Panc1 (cell line): ENCODE measurements at regions not wholly inside any gene's neighbourhood (a gene's known extent, or its start where the extent isn't known, plus 50 kb on each side); places are given as distances from the start of the nearest gene placed in this dataset.

Experiments
- ATAC-seq: fragments of 200-7000 bp; cut with Tn5 transposase; 2 replicates; pipeline ENCODE4 v1.9.1; 2020; ENCODE audit warnings: mild to moderate bottlenecking, moderate library complexity
- BruUV-seq: library from RNA; stranded (reverse); fragments of 400-500 nt; replicated peaks from 2 replicates; lab custom pipeline; 2021; lab: Mats Ljungman, UMichigan
- CTCF ChIA-PET: fragments of 300-600 bp; sonication (Branson Sonifier 250); formaldehyde crosslinking; loops from one replicate; lab custom pipeline; 2022; ENCODE audit warnings: antibody characterized with exemption; lab: Charles Lee
- POLR2A ChIA-PET: fragments of 300-600 bp; sonication (Branson Sonifier 250); formaldehyde crosslinking; loops from one replicate; lab custom pipeline; 2022; ENCODE audit warnings: antibody characterized with exemption; lab: Charles Lee
- DNase-seq: peaks from one replicate; pipeline ENCODE4 v3.0.0-alpha.2; 2010; ENCODE audit warnings: low read depth, low spot score
- H3K27ac ChIP-seq: 2 replicates; pipeline ENCODE4 v1.5.1; 2011; ENCODE audit warnings: mild to moderate bottlenecking, low read length, inconsistent platforms
- H3K27me3 ChIP-seq: fragments of 200-500 bp; sonication (Bioruptor generic); 2 replicates; pipeline ENCODE4 v1.6.0; 2014; ENCODE audit warnings: low read length, inconsistent platforms; ENCODE audit not compliant: control insufficient read depth, insufficient read depth
- H3K36me3 ChIP-seq: fragments of 200-500 bp; sonication (Bioruptor generic); 2 replicates; pipeline ENCODE4 v1.5.1; 2014; ENCODE audit warnings: inconsistent platforms, mild to moderate bottlenecking, low read length, moderate library complexity; ENCODE audit not compliant: control insufficient read depth, insufficient read depth
- H3K4me1 ChIP-seq: 2 replicates; pipeline ENCODE4 v1.5.1; 2011; ENCODE audit warnings: inconsistent platforms, mild to moderate bottlenecking, low read length, moderate library complexity; ENCODE audit not compliant: control insufficient read depth, insufficient read depth
- H3K4me3 ChIP-seq, 2 experiments: 2 replicates each; pipeline ENCODE4 v1.5.1; 2011 to 2012; ENCODE audit warnings: low read depth in 2 of 2, low read length in 2 of 2, mild to moderate bottlenecking in 2 of 2, inconsistent platforms in 1 of 2, moderate library complexity in 1 of 2
- H3K9me3 ChIP-seq: fragments of 200-500 bp; sonication (Bioruptor generic); 2 replicates; pipeline ENCODE4 v1.5.1; 2014; ENCODE audit warnings: low read depth, mild to moderate bottlenecking, inconsistent platforms, low read length, moderate library complexity; ENCODE audit not compliant: control insufficient read depth, insufficient read depth
- POLR2AphosphoS5 ChIP-seq: IDR thresholded peaks from 2 replicates; pipeline ENCODE4 v1.6.1; 2012; ENCODE audit warnings: mild to moderate bottlenecking, low read depth, low read length, moderate library complexity
- REST ChIP-seq, 2 experiments: IDR thresholded peaks; 2 replicates each; pipeline ENCODE4 v1.6.1; 2011 to 2012; ENCODE audit warnings: low read depth in 2 of 2, control low read depth in 1 of 2, low read length in 1 of 2, mild to moderate bottlenecking in 1 of 2, moderate library complexity in 1 of 2; ENCODE audit not compliant: insufficient read depth in 1 of 2
- SIN3A ChIP-seq: IDR thresholded peaks from 2 replicates; pipeline ENCODE4 v1.6.1; 2012; ENCODE audit warnings: low read depth, mild to moderate bottlenecking, low read length, moderate library complexity, borderline replicate concordance; ENCODE audit not compliant: insufficient read depth
- TCF7L2 ChIP-seq: IDR thresholded peaks from 2 replicates; pipeline ENCODE4 v1.6.1; 2011; ENCODE audit warnings: mild to moderate bottlenecking, low read depth, low read length, inconsistent platforms
- in situ Hi-C: cut with HindIII; loops from 2 replicates; pipeline ENCODE4 v1.10.0; 2016; ENCODE audit warnings: low sequenced_read_pairs, low pct_unique_long_range_greater_than_20kb
- intact Hi-C: fragments of 100-400 bp; cut with micrococcal nuclease; formaldehyde crosslinking; loops from one replicate; pipeline ENCODE4 v1.10.0; 2022; ENCODE audit not compliant: unreplicated experiment
- TF ChIP-seq, protein P1 (sequence below): fragments of 450-650 bp; IDR thresholded peaks from 2 replicates; pipeline ENCODE4 v1.5.1; 2017; ENCODE audit warnings: mild to moderate bottlenecking

- no peaks in the 10 kb centered on the region for H3K9me3 ChIP-seq
- ATAC-seq: no peak
- intact Hi-C loops: no loop called here
- H3K36me3 ChIP-seq: no peaks in the 10 kb centered on the region
- no peak overlapping the region for H3K27ac ChIP-seq
- DNase-seq: no peak
- in situ Hi-C loops: no loop called here
- ChIA-PET CTCF (no interaction called here), POLR2A (no interaction called here)
- TF ChIP-seq REST (IDR thresholded peaks at IDR 0.05; ENCODE audit: insufficient read depth in 1 of 2, low read depth in 2 of 2, low read length in 1 of 2) (no peak), SIN3A (no peak), POLR2AphosphoS5 (no peak), TCF7L2 (no peak)
- TF ChIP-seq, protein P1, sequence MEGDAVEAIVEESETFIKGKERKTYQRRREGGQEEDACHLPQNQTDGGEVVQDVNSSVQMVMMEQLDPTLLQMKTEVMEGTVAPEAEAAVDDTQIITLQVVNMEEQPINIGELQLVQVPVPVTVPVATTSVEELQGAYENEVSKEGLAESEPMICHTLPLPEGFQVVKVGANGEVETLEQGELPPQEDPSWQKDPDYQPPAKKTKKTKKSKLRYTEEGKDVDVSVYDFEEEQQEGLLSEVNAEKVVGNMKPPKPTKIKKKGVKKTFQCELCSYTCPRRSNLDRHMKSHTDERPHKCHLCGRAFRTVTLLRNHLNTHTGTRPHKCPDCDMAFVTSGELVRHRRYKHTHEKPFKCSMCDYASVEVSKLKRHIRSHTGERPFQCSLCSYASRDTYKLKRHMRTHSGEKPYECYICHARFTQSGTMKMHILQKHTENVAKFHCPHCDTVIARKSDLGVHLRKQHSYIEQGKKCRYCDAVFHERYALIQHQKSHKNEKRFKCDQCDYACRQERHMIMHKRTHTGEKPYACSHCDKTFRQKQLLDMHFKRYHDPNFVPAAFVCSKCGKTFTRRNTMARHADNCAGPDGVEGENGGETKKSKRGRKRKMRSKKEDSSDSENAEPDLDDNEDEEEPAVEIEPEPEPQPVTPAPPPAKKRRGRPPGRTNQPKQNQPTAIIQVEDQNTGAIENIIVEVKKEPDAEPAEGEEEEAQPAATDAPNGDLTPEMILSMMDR: no peak
- peaks cover 2% of the 10 kb centered on the region; the same call in 1 of the 2 replicates for H3K27me3 ChIP-seq
- H3K4me3 ChIP-seq: no peak overlapping the region
- BruUV-seq: no TSS peak
- no peaks in the 10 kb centered on the region for H3K4me1 ChIP-seq
Observed at GRCh38 chr12:89228491-89228890, 123.8 kb downstream of the DUSP6 start.

GRCh38 chr12:89227774-89228173 lies 124.5 kb downstream of the DUSP6 start:
- H3K27ac ChIP-seq: no peak overlapping the region
- H3K4me1 ChIP-seq: no peaks in the 10 kb centered on the region
- BruUV-seq: no TSS peak
- H3K9me3 ChIP-seq: no peaks in the 10 kb centered on the region
- ATAC-seq: no peak
- intact Hi-C loops: no loop called here
- ChIA-PET CTCF (no interaction called here), POLR2A (no interaction called here)
- H3K36me3 ChIP-seq: no peaks in the 10 kb centered on the region
- no peak for DNase-seq
- H3K4me3 ChIP-seq: no peak overlapping the region
- in situ Hi-C loops: no loop called here
- TF ChIP-seq REST (IDR thresholded peaks at IDR 0.05; ENCODE audit: insufficient read depth in 1 of 2, low read depth in 2 of 2, low read length in 1 of 2): no peak
- no peak for TF ChIP-seq TCF7L2
- no peak for TF ChIP-seq SIN3A
- H3K27me3 ChIP-seq: peaks cover 2% of the 10 kb centered on the region; the same call in 1 of the 2 replicates
